ENCODE measurements at regions not wholly inside any gene's neighbourhood (a gene's known extent, or its start where the extent isn't known, plus 50 kb on each side); places are given as distances from the start of the nearest gene placed in this dataset.

GRCh38 chr12:89210277-89210676 is 142.0 kb downstream of the DUSP6 start:
- no peak for TF ChIP-seq SUZ12 (IDR thresholded peaks at IDR 0.05; ENCODE audit: extremely low read depth, insufficient read depth, insufficient read length)
- no peak for TF ChIP-seq YY1 (IDR thresholded peaks at IDR 0.05; ENCODE audit: insufficient read depth, insufficient read length)
